Choroid plexus epithelial cell (primary cell): ENCODE measurements at regions not wholly inside any gene's neighbourhood (a gene's known extent, or its start where the extent isn't known, plus 50 kb on each side); places are given as distances from the start of the nearest gene placed in this dataset.
"Not testable (repeated sequence)": the region's sequence is repeated elsewhere in the genome, so short reads cannot be mapped to it uniquely, and the experiment has no call there.

Experiments used
- DNase-seq: peaks from one replicate; pipeline ENCODE4 v3.0.0-alpha.2; 2010; ENCODE audit warnings: low read depth
- H3K4me3 ChIP-seq: 2 replicates; pipeline ENCODE4 v1.5.1; 2011; ENCODE audit warnings: low read depth, mild to moderate bottlenecking, control low read depth, low read length, moderate library complexity
- CTCF ChIP-seq: conservative IDR thresholded peaks from 2 replicates; pipeline ENCODE4 v1.5.1; 2011; ENCODE audit warnings: low read depth, mild to moderate bottlenecking, control low read depth, inconsistent platforms, low read length, moderate library complexity

GRCh38 chr1:88618331-88618730 is 65.7 kb upstream of the PKN2 start:
- no peak overlapping the region for H3K4me3 ChIP-seq
- TF ChIP-seq CTCF = no peak
- DNase-seq = no peak

- not testable (repeated sequence) for H3K4me3 ChIP-seq
- DNase-seq = peak; percentile 8
These were observed 61.0 kb upstream of the PKN2 start for GRCh38 chr1:88623101-88623500.
